ENCODE measurements at regions not wholly inside any gene's neighbourhood (a gene's known extent, or its start where the extent isn't known, plus 50 kb on each side); places are given as distances from the start of the nearest gene placed in this dataset.

- Histone ChIP-seq H3K36me3 (ENCODE audit: control insufficient read depth, insufficient read depth, low read length) (no peaks in the 10 kb centered on the region), H2AFZ (ENCODE audit: low read depth, low read length) (peak overlapping the region; percentile 53), H3K27me3 (ENCODE audit: control insufficient read depth in 2 of 2, insufficient read depth in 2 of 2, low read length in 2 of 2) (no peaks in the 10 kb centered on the region; a peak in 1 of 5 replicates), H3K27ac (ENCODE audit: extremely low read depth, low read depth, low read length) (peak overlapping the region; percentile 24; the same call in 1 of the 3 replicates), H3K4me1 (replicated peaks in 1 of 2; ENCODE audit: control insufficient read depth in 2 of 2, insufficient read depth in 2 of 2, low read length in 2 of 2) (no peaks in the 10 kb centered on the region; a peak in 1 of 5 replicates), H4K20me1 (replicated peaks; ENCODE audit: control insufficient read depth, insufficient read depth, low read length) (no peaks in the 10 kb centered on the region), H3K4me3 (no peak overlapping the region), H3K9me3 (replicated peaks; ENCODE audit: control insufficient read depth, insufficient read depth, low read depth, low read length) (no peaks in the 10 kb centered on the region), H3K9ac (ENCODE audit: insufficient read depth in 1 of 2, low read depth in 2 of 2, low read length in 2 of 2) (no peak overlapping the region), H3K9me1 (ENCODE audit: control insufficient read depth, insufficient read depth, low read length) (no peaks in the 10 kb centered on the region), H3K4me2 (ENCODE audit: insufficient read depth, low read length) (no peak overlapping the region), H3K79me2 (ENCODE audit: control insufficient read depth, insufficient read depth, low read length) (no peaks in the 10 kb centered on the region)
- in situ Hi-C loops (cut with MboI) = no loop called here
- ChIA-PET POLR2A (interaction anchor here (1.0 kb wide), 1 partner anchor 11 kb away, joined by 3 read pairs; no protein-coding TSS in a partner anchor), CTCF (ENCODE audit: low intra/inter-chr PET ratio) (no interaction called here)
- intact Hi-C loops (cut with micrococcal nuclease) = no loop called here
- 18% methylated on average over 1 of the region's 1 CpG for WGBS (ENCODE audit: insufficient coverage, low coverage, missing lambda C conversion rate)
- ATAC-seq = peak; percentile 54; the same call in 2 of the 3 replicates
- no TSS peak for BruUV-seq (replicated peaks)
- FAIRE-seq = peak; percentile 63
- DNase-seq (ENCODE audit: extremely low read depth in 1 of 4, low spot score in 3 of 4) = peak in 1 of 4 experiments; percentile 9
- TF ChIP-seq ZBTB1 (CRISPR knock-in tag; IDR thresholded peaks at IDR 0.05; ENCODE audit: borderline replicate concordance, low read depth) (no peak), SMARCB1 (IDR thresholded peaks at IDR 0.05; ENCODE audit: insufficient read length, low read depth) (no peak), NRF1 (conservative IDR thresholded peaks at IDR 0.05 in 1 of 2, IDR thresholded peaks at IDR 0.05 in 1 of 2) (no peak), ATF1 (CRISPR knock-in tag; IDR thresholded peaks at IDR 0.05) (no peak), ATF1 (tag; IDR thresholded peaks at IDR 0.05) (0 out of 2 replicates have a peak, but pooled peaks have one; percentile 13), DPF2 (IDR thresholded peaks at IDR 0.05) (peak; percentile 53; the same call in 1 of the 2 replicates), MAFK (IDR thresholded peaks at IDR 0.05; ENCODE audit: low read length) (no peak; the same call in 1 of the 2 replicates), MAFG (tag; conservative IDR thresholded peaks at IDR 0.05) (0 out of 2 replicates have a peak, but pooled peaks have one; percentile 49), FOXJ2 (tag; IDR thresholded peaks at IDR 0.05) (peak; percentile 21; the same call in 1 of the 2 replicates), CHCHD3 (CRISPR knock-in tag; IDR thresholded peaks at IDR 0.05) (no peak), JUND (IDR thresholded peaks at IDR 0.05; ENCODE audit: borderline replicate concordance, low read depth, low read length) (no peak; the same call in 1 of the 2 replicates), JUND (tag; IDR thresholded peaks at IDR 0.05; ENCODE audit: borderline replicate concordance, low read depth, low read length) (peak; percentile 57; the same call in 2 of the 3 replicates), EWSR1 (IDR thresholded peaks at IDR 0.05; ENCODE audit: borderline replicate concordance, low read depth, partially characterized antibody) (no peak), FOSL1 (tag; conservative IDR thresholded peaks at IDR 0.05) (peak; percentile 85), NR2C2 (CRISPR knock-in tag; IDR thresholded peaks at IDR 0.05) (no peak), NR2C2 (tag; IDR thresholded peaks at IDR 0.05) (peak; percentile 27; the same call in 1 of the 2 replicates), ARID1B (IDR thresholded peaks at IDR 0.05) (peak; percentile 62; the same call in 1 of the 2 replicates), CBFA2T3 (IDR thresholded peaks at IDR 0.05) (peak; percentile 8; the same call in 1 of the 2 replicates)
These were observed 156.1 kb downstream of the GPAT3 start for GRCh38 chr4:83692028-83692427.

Measured in K562 (cell line).